Stimulated activated CD8-positive, alpha-beta memory T cell treated with anti-CD3 and anti-CD28 coated beads, Interleukin-15, amount 100 ng/mL, for 24 hours (primary cell): ENCODE measurements at regions not wholly inside any gene's neighbourhood (a gene's known extent, or its start where the extent isn't known, plus 50 kb on each side); places are given as distances from the start of the nearest gene placed in this dataset.
"Not testable (repeated sequence)": the region's sequence is repeated elsewhere in the genome, so short reads cannot be mapped to it uniquely, and the experiment has no call there.

Experiments
- DNase-seq: peaks from one replicate; pipeline ENCODE4 v3.0.0-alpha.2; 2020; ENCODE audit warnings: low read depth

- no peak for DNase-seq
These were observed 57.6 kb upstream of the ZNF519 start for GRCh38 chr18:14189858-14190257.

- not testable (repeated sequence) for DNase-seq
These were observed 56.6 kb upstream of the ZNF519 start for GRCh38 chr18:14188751-14189406.
